ENCODE measurements at regions not wholly inside any gene's neighbourhood (a gene's known extent, or its start where the extent isn't known, plus 50 kb on each side); places are given as distances from the start of the nearest gene placed in this dataset.

DNA sequence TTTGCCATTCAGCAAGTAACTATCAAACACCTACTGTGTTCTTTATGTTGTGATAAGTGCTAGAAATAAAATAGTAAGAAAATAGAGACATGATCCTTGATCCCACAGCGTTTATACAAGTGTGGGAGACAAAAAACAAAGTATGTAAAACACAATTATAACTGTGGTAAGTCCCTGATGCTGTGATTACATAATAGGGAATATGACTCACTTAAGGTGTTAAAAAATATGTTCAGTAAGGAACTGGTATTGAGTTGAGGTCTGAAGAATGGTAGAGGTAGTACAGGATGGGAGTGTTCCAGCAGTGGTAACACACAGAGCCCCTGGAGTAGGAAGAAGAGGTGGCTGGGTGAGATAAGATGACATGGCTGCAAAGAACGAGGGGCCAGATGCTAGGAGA is 132.1 kb upstream of the TMC3 start (continued):
- no peak for TF ChIP-seq ZMIZ1 (IDR thresholded peaks at IDR 0.05; ENCODE audit: low read depth in 2 of 2, low read length in 2 of 2)

DNA sequence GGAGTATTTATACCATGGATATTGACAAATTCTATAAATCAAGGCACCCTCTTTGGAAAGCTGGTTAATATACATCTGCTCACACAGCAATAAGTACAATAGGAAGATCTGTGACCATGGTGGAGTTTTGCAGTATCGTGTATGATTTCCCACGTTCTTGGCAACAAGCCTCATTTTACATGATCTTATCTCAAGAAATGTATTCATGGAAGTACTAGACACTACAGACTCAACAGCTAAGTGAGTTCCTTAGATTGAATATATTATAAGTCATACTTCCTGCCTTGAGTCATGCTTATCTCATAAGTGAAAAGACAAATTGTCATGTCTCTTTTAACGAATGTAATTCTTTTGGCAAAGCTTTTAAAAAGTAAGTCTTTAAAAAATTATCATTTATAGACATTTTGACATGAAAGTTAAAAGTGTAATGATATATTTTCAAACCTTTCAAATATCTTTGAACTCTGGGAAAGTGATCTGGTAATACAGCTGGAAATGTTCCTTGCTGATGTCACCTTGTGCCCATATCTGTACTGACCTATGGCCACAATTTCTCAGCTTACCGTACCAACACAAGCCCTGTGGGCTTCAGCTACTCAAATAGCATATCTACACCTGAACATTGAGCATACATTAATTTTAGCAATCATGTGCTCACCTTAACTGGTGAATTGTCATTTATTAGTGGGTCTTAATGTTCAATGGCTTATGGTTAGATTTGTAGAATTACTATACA is 130.3 kb upstream of the TMC3 start:
- in situ Hi-C loops (cut with MboI), result no loop called here
- Histone ChIP-seq H3K9me1 (ENCODE audit: control insufficient read depth, insufficient read depth, low read length) (no peaks in the 10 kb centered on the region), H3K79me2 (ENCODE audit: control insufficient read depth, insufficient read depth, low read length) (no peaks in the 10 kb centered on the region), H3K4me2 (ENCODE audit: insufficient read depth, low read length) (no peak overlapping the region), H3K4me1 (replicated peaks in 1 of 2; ENCODE audit: control insufficient read depth in 2 of 2, insufficient read depth in 2 of 2, low read length in 2 of 2) (no peaks in the 10 kb centered on the region), H3K9me3 (replicated peaks; ENCODE audit: control insufficient read depth, insufficient read depth, low read depth, low read length) (no peaks in the 10 kb centered on the region), H3K27me3 (ENCODE audit: control insufficient read depth in 2 of 2, insufficient read depth in 2 of 2, low read length in 2 of 2) (no peaks in the 10 kb centered on the region; a peak in 1 of 5 replicates), H4K20me1 (replicated peaks; ENCODE audit: control insufficient read depth, insufficient read depth, low read length) (no peaks in the 10 kb centered on the region), H3K4me3 (no peak overlapping the region), H3K36me3 (ENCODE audit: control insufficient read depth, insufficient read depth, low read length) (no peaks in the 10 kb centered on the region), H3K9ac (ENCODE audit: insufficient read depth in 1 of 2, low read depth in 2 of 2, low read length in 2 of 2) (no peak overlapping the region), H3K27ac (ENCODE audit: extremely low read depth, low read depth, low read length) (no peak overlapping the region), H2AFZ (ENCODE audit: low read depth, low read length) (no peak overlapping the region)
- no TSS peak for BruUV-seq (replicated peaks)
- POLR2A ChIA-PET, result interaction anchor here (0.5 to 1.4 kb wide), 2 partner anchors 10 to 149 kb away, joined by 3 read pairs; no protein-coding TSS in a partner anchor
- no peak for FAIRE-seq
- 2% methylated on average over 4 of the region's 4 CpGs for WGBS (ENCODE audit: insufficient coverage, low coverage, missing lambda C conversion rate)
- DNase-seq (ENCODE audit: extremely low read depth in 1 of 4, low spot score in 3 of 4), result no peak
- ATAC-seq, result no peak
- CTCF ChIA-PET (ENCODE audit: low intra/inter-chr PET ratio), result no interaction called here
- intact Hi-C loops (cut with micrococcal nuclease), result no loop called here
- no peak for TF ChIP-seq KLF6 (CRISPR knock-in tag; IDR thresholded peaks at IDR 0.05; ENCODE audit: borderline replicate concordance)
- TF ChIP-seq ATF7 (IDR thresholded peaks at IDR 0.05), result no peak
- TF ChIP-seq ZNF124 (CRISPR knock-in tag; IDR thresholded peaks at IDR 0.05), result no peak
- TF ChIP-seq, protein P1, sequence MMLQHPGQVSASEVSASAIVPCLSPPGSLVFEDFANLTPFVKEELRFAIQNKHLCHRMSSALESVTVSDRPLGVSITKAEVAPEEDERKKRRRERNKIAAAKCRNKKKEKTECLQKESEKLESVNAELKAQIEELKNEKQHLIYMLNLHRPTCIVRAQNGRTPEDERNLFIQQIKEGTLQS (IDR thresholded peaks at IDR 0.05), result peak; percentile 30; the same call in 1 of the 2 replicates
- TF ChIP-seq, protein P1 (CRISPR knock-in tag; conservative IDR thresholded peaks at IDR 0.05), result no peak
